HT1080 (cell line): ENCODE measurements at regions not wholly inside any gene's neighbourhood (a gene's known extent, or its start where the extent isn't known, plus 50 kb on each side); places are given as distances from the start of the nearest gene placed in this dataset.

Experiments used
- DNase-seq: peaks from one replicate; pipeline ENCODE4 v3.0.0-alpha.2; 2015; ENCODE audit warnings: low read depth

- no peak for DNase-seq
Observed at GRCh38 chr1:57882072-57882471, 458.2 kb upstream of the DAB1 start.

- DNase-seq, result no peak
Observed at GRCh38 chr1:57881639-57882038, 457.8 kb upstream of the DAB1 start.

- DNase-seq, result no peak
Observed at GRCh38 chr1:57879700-57880099, 455.8 kb upstream of the DAB1 start.

- DNase-seq, result no peak
Observed at GRCh38 chr1:57874418-57874877, 450.6 kb upstream of the DAB1 start.

- DNase-seq, result no peak
Observed at GRCh38 chr1:57872913-57873312, 449.1 kb upstream of the DAB1 start.

GRCh38 chr1:57868908-57869307 is 445.0 kb upstream of the DAB1 start:
- no peak for DNase-seq

- DNase-seq, result no peak
Observed at GRCh38 chr1:57868239-57868638, 444.4 kb upstream of the DAB1 start.

GRCh38 chr1:57866998-57867397 is 443.1 kb upstream of the DAB1 start:
- no peak for DNase-seq

GRCh38 chr1:57860931-57861565 is 437.2 kb upstream of the DAB1 start:
- DNase-seq, result no peak

GRCh38 chr1:57860325-57860724 is 436.5 kb upstream of the DAB1 start:
- no peak for DNase-seq

GRCh38 chr1:57858740-57859139 is 434.9 kb upstream of the DAB1 start:
- DNase-seq, result no peak

GRCh38 chr1:57857809-57858208 is 433.9 kb upstream of the DAB1 start:
- peak; percentile 13 for DNase-seq

- DNase-seq, result no peak
Observed at GRCh38 chr1:57854436-57854835, 430.6 kb upstream of the DAB1 start.

GRCh38 chr1:57850176-57850940 is 426.5 kb upstream of the DAB1 start:
- no peak for DNase-seq

- peak; percentile 40 for DNase-seq
Observed at GRCh38 chr1:57848406-57848805, 424.5 kb upstream of the DAB1 start.

- peak; percentile 52 for DNase-seq
Observed at GRCh38 chr1:57845041-57845440, 421.2 kb upstream of the DAB1 start.

GRCh38 chr1:57844382-57844980 is 420.6 kb upstream of the DAB1 start:
- no peak for DNase-seq

- DNase-seq, result peak; percentile 54
Observed at GRCh38 chr1:57843760-57844159, 419.9 kb upstream of the DAB1 start.

- no peak for DNase-seq
Observed at GRCh38 chr1:57839526-57839925, 415.7 kb upstream of the DAB1 start.

- DNase-seq, result no peak
Observed at GRCh38 chr1:57839067-57839466, 415.2 kb upstream of the DAB1 start.

GRCh38 chr1:57835620-57836019 is 411.8 kb upstream of the DAB1 start:
- DNase-seq, result no peak

GRCh38 chr1:57833296-57833695 is 409.4 kb upstream of the DAB1 start:
- DNase-seq, result no peak

GRCh38 chr1:57832612-57833011 is 408.8 kb upstream of the DAB1 start:
- DNase-seq, result no peak
